OCI-LY7 (cell line): ENCODE measurements at regions not wholly inside any gene's neighbourhood (a gene's known extent, or its start where the extent isn't known, plus 50 kb on each side); places are given as distances from the start of the nearest gene placed in this dataset.

Experiments used
- BruUV-seq: library from RNA; stranded (reverse); fragments of 400-500 nt; replicated peaks from 2 replicates; lab custom pipeline; 2021; lab: Mats Ljungman, UMichigan
- CTCF ChIA-PET: fragments of 300-600 bp; sonication (Branson Sonifier 250); formaldehyde crosslinking; loops from one replicate; lab custom pipeline; 2022; ENCODE audit warnings: antibody characterized with exemption; ENCODE audit not compliant: unreplicated experiment; lab: Charles Lee
- POLR2A ChIA-PET: fragments of 300-600 bp; sonication (Branson Sonifier 250); formaldehyde crosslinking; loops from one replicate; lab custom pipeline; 2022; ENCODE audit warnings: antibody characterized with exemption; lab: Charles Lee
- DNase-seq: peaks from one replicate; pipeline ENCODE4 v3.0.0-alpha.2; 2015; ENCODE audit warnings: low spot score
- H2AFZ ChIP-seq: fragments of 200-600 bp; sonication (generic), shearing (Covaris generic); 2 replicates; pipeline ENCODE4 v1.6.1; 2014; ENCODE audit warnings: mild to moderate bottlenecking, antibody characterized with exemption, low read length, moderate library complexity
- H3K27ac ChIP-seq: fragments of 200-600 bp; sonication (generic); 2 replicates; pipeline ENCODE4 v1.5.1; 2014; ENCODE audit warnings: mixed run types, low read depth, mild to moderate bottlenecking, moderate library complexity, low read length, inconsistent platforms; ENCODE audit not compliant: poor library complexity, severe bottlenecking
- H3K36me3 ChIP-seq: fragments of 200-600 bp; sonication (generic); 2 replicates; pipeline ENCODE4 v1.6.1; 2014; ENCODE audit warnings: mild to moderate bottlenecking, antibody characterized with exemption, low read length, moderate library complexity, mixed read lengths; ENCODE audit not compliant: insufficient read depth
- H3K4me1 ChIP-seq: fragments of 200-600 bp; sonication (generic); 2 replicates; pipeline ENCODE4 v1.5.1; 2014; ENCODE audit warnings: mild to moderate bottlenecking, low read length; ENCODE audit not compliant: insufficient read depth, poor library complexity, severe bottlenecking
- H3K4me2 ChIP-seq: fragments of 200-600 bp; sonication (generic); 2 replicates; pipeline ENCODE4 v1.6.1; 2014; ENCODE audit warnings: mild to moderate bottlenecking, low read length
- H3K4me3 ChIP-seq: fragments of 200-600 bp; sonication (generic); 2 replicates; pipeline ENCODE4 v1.5.1; 2014; ENCODE audit warnings: mild to moderate bottlenecking, low read depth, low read length; ENCODE audit not compliant: poor library complexity, severe bottlenecking
- H3K79me2 ChIP-seq: fragments of 200-600 bp; sonication (generic); 2 replicates; pipeline ENCODE4 v1.6.1; 2016; ENCODE audit warnings: low read depth, mild to moderate bottlenecking, low read length, moderate library complexity, mixed read lengths; ENCODE audit not compliant: insufficient read depth
- H3K9me2 ChIP-seq: fragments of 200-600 bp; sonication (generic); 2 replicates; pipeline ENCODE4 v1.6.1; 2016; ENCODE audit warnings: mild to moderate bottlenecking, low read length, mixed read lengths; ENCODE audit not compliant: insufficient read depth
- H3K9me3 ChIP-seq: fragments of 200-600 bp; sonication (generic); 2 replicates; pipeline ENCODE4 v1.6.1; 2014; ENCODE audit warnings: mild to moderate bottlenecking, mixed run types, low read length, mixed read lengths
- H4K20me1 ChIP-seq: fragments of 200-600 bp; sonication (generic); 2 replicates; pipeline ENCODE4 v1.6.1; 2014; ENCODE audit warnings: mild to moderate bottlenecking, antibody characterized with exemption, low read length, moderate library complexity, mixed read lengths; ENCODE audit not compliant: insufficient read depth
- EZH2phosphoT487 ChIP-seq: fragments of 200-600 bp; sonication (generic); IDR thresholded peaks from 2 replicates; pipeline ENCODE4 v1.6.1; 2018; ENCODE audit warnings: low read depth, borderline replicate concordance, mild to moderate bottlenecking, mixed run types, antibody characterized with exemption, low read length, moderate library complexity, mixed read lengths
- intact Hi-C: fragments of 100-400 bp; cut with micrococcal nuclease; formaldehyde crosslinking; loops from one replicate; pipeline ENCODE4 v1.10.0; 2022; ENCODE audit not compliant: unreplicated experiment
- TF ChIP-seq, protein P1 (sequence below): fragments of 200-600 bp; sonication (generic); conservative IDR thresholded peaks from 2 replicates; pipeline ENCODE4 v1.5.1; 2014; ENCODE audit warnings: mild to moderate bottlenecking, antibody characterized with exemption, low read length, moderate library complexity, mixed read lengths

- BruUV-seq: no TSS peak
- CTCF ChIA-PET: no interaction called here
- H4K20me1 ChIP-seq: no peaks in the 10 kb centered on the region
- TF ChIP-seq EZH2phosphoT487: no peak
- TF ChIP-seq, protein P1, sequence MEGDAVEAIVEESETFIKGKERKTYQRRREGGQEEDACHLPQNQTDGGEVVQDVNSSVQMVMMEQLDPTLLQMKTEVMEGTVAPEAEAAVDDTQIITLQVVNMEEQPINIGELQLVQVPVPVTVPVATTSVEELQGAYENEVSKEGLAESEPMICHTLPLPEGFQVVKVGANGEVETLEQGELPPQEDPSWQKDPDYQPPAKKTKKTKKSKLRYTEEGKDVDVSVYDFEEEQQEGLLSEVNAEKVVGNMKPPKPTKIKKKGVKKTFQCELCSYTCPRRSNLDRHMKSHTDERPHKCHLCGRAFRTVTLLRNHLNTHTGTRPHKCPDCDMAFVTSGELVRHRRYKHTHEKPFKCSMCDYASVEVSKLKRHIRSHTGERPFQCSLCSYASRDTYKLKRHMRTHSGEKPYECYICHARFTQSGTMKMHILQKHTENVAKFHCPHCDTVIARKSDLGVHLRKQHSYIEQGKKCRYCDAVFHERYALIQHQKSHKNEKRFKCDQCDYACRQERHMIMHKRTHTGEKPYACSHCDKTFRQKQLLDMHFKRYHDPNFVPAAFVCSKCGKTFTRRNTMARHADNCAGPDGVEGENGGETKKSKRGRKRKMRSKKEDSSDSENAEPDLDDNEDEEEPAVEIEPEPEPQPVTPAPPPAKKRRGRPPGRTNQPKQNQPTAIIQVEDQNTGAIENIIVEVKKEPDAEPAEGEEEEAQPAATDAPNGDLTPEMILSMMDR: no peak
- no peaks in the 10 kb centered on the region for H3K9me3 ChIP-seq
- H3K4me3 ChIP-seq: no peak overlapping the region
- no peak for DNase-seq
- H3K36me3 ChIP-seq: no peaks in the 10 kb centered on the region
- H3K27ac ChIP-seq: no peak overlapping the region
- no peaks in the 10 kb centered on the region for H3K4me1 ChIP-seq
- no peaks in the 10 kb centered on the region for H3K9me2 ChIP-seq
- POLR2A ChIA-PET: no interaction called here
- no peaks in the 10 kb centered on the region for H3K79me2 ChIP-seq
- H2AFZ ChIP-seq: no peak overlapping the region
- no peak overlapping the region for H3K4me2 ChIP-seq
- intact Hi-C loops: loop anchor here (10.0 kb wide), 1 partner anchor 148 kb away; no protein-coding TSS in a partner anchor
Observed at GRCh38 chr7:155386608-155387007, 71.3 kb upstream of the EN2 start.

GRCh38 chr7:155387066-155387620 is 70.8 kb upstream of the EN2 start:
- intact Hi-C loops: loop anchor here (10.0 kb wide), 1 partner anchor 148 kb away; no protein-coding TSS in a partner anchor
- no TSS peak for BruUV-seq
- no peak for DNase-seq
- Histone ChIP-seq H3K4me3 (no peak overlapping the region), H3K9me3 (no peaks in the 10 kb centered on the region), H3K79me2 (no peaks in the 10 kb centered on the region), H2AFZ (no peak overlapping the region), H3K4me1 (no peaks in the 10 kb centered on the region), H4K20me1 (no peaks in the 10 kb centered on the region), H3K9me2 (no peaks in the 10 kb centered on the region), H3K36me3 (no peaks in the 10 kb centered on the region), H3K4me2 (no peak overlapping the region), H3K27ac (no peak overlapping the region)
- POLR2A ChIA-PET: interaction anchor here (0.6 kb wide), 1 partner anchor 386 kb away, joined by 7 read pairs; no protein-coding TSS in a partner anchor
- CTCF ChIA-PET: no interaction called here
- TF ChIP-seq, protein P1: no peak

DNA sequence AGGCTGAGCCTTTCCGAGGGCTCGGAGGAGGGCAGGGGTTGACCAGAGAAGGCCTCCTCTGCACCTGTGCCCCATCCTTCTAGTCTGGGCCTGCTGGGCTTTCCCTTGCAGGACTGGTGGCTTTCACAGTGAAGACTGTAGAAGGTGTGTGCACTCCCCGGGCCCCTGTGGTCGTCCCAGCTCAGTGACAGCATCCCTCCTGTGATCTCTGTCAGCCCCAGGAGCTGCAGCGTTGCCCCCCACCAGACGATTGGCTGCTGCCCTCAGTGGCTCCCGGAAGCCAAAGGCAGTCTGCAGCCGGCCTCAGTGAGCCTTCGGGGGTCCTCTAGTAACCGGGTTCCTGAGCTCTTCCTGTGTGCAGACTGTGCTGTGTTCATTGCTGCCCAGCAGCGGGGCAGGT is 69.4 kb upstream of the EN2 start:
- Histone ChIP-seq H3K4me2 (no peak overlapping the region), H3K79me2 (no peaks in the 10 kb centered on the region), H3K9me3 (no peaks in the 10 kb centered on the region), H3K4me1 (no peaks in the 10 kb centered on the region), H3K36me3 (no peaks in the 10 kb centered on the region), H4K20me1 (no peaks in the 10 kb centered on the region), H3K27ac (no peak overlapping the region), H3K9me2 (no peaks in the 10 kb centered on the region), H3K4me3 (no peak overlapping the region), H2AFZ (no peak overlapping the region)
- ChIA-PET POLR2A (no interaction called here), CTCF (no interaction called here)
- no TSS peak for BruUV-seq
- no peak for DNase-seq
- intact Hi-C loops: loop anchor here (10.0 kb wide), 1 partner anchor 146 kb away; no protein-coding TSS in a partner anchor
- no peak for TF ChIP-seq EZH2phosphoT487
- TF ChIP-seq, protein P1: no peak
